GM23338 (cell line): ENCODE measurements at regions not wholly inside any gene's neighbourhood (a gene's known extent, or its start where the extent isn't known, plus 50 kb on each side); places are given as distances from the start of the nearest gene placed in this dataset.

Experiments
- JUNB ChIP-seq: IDR thresholded peaks from one replicate; pipeline ENCODE4 v1.6.1; 2016; ENCODE audit warnings: antibody characterized with exemption; ENCODE audit not compliant: unreplicated experiment
- TF ChIP-seq, protein P1 (sequence below), 2 experiments: fragments of 200-600 bp in 1 of 2; sonication (generic) in 1 of 2; conservative IDR thresholded peaks; 2 replicates each; pipeline versions ENCODE4 v1.5.1 to v1.6.1; 2016 to 2017; ENCODE audit warnings: antibody characterized with exemption in 2 of 2, low read depth in 2 of 2, mild to moderate bottlenecking in 2 of 2, moderate library complexity in 1 of 2

DNA sequence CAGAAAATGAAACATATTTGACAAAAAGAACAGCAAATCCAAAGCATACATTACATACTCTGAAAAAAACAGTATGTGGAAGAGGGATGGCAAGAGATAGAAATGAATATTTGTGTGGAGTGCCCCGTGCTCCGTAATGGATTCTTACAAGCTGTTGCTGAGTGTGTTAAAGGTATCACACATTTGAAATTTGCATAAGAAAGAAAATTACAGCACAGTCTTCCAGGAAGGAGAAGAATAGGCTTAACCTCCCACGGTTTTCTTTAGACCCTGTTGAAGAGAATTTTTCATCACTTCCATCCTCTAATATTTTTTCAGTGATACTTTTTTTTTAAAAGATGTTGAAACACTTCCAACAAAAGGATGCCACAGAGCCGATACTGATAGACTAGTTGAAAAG lies 1489.4 kb downstream of the RAPGEF2 start:
- TF ChIP-seq, protein P1, sequence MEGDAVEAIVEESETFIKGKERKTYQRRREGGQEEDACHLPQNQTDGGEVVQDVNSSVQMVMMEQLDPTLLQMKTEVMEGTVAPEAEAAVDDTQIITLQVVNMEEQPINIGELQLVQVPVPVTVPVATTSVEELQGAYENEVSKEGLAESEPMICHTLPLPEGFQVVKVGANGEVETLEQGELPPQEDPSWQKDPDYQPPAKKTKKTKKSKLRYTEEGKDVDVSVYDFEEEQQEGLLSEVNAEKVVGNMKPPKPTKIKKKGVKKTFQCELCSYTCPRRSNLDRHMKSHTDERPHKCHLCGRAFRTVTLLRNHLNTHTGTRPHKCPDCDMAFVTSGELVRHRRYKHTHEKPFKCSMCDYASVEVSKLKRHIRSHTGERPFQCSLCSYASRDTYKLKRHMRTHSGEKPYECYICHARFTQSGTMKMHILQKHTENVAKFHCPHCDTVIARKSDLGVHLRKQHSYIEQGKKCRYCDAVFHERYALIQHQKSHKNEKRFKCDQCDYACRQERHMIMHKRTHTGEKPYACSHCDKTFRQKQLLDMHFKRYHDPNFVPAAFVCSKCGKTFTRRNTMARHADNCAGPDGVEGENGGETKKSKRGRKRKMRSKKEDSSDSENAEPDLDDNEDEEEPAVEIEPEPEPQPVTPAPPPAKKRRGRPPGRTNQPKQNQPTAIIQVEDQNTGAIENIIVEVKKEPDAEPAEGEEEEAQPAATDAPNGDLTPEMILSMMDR (conservative IDR thresholded peaks at IDR 0.05; ENCODE audit: low read depth in 2 of 2) = no peak
- TF ChIP-seq JUNB = no peak
